KMS-11 (cell line): ENCODE measurements at regions not wholly inside any gene's neighbourhood (a gene's known extent, or its start where the extent isn't known, plus 50 kb on each side); places are given as distances from the start of the nearest gene placed in this dataset.

Source experiments
- H2AFZ ChIP-seq: fragments of 200-600 bp; sonication (generic); 2 replicates; pipeline ENCODE4 v1.6.1; 2016; ENCODE audit warnings: antibody characterized with exemption, mixed run types, low read depth
- H3K27ac ChIP-seq: fragments of 200-600 bp; sonication (generic); 2 replicates; pipeline ENCODE4 v1.6.1; 2016; ENCODE audit warnings: mild to moderate bottlenecking, mixed run types
- H3K27me3 ChIP-seq: fragments of 200-600 bp; sonication (generic); 2 replicates; pipeline ENCODE4 v1.6.1; 2017; ENCODE audit warnings: mild to moderate bottlenecking, low read depth, mixed run types, moderate library complexity; ENCODE audit not compliant: insufficient read depth
- H3K36me3 ChIP-seq: fragments of 200-600 bp; sonication (generic); 2 replicates; pipeline ENCODE4 v1.6.1; 2017; ENCODE audit warnings: mild to moderate bottlenecking, mixed run types; ENCODE audit not compliant: insufficient read depth
- H3K4me1 ChIP-seq: fragments of 200-600 bp; sonication (generic); 2 replicates; pipeline ENCODE4 v1.6.1; 2016; ENCODE audit warnings: mild to moderate bottlenecking, low read depth, mixed run types; ENCODE audit not compliant: poor library complexity, severe bottlenecking
- H3K4me2 ChIP-seq: fragments of 200-600 bp; sonication (generic); 2 replicates; pipeline ENCODE4 v1.7.0; 2016; ENCODE audit warnings: mild to moderate bottlenecking, mixed run types
- H3K4me3 ChIP-seq: fragments of 200-600 bp; sonication (generic); IDR thresholded peaks from 2 replicates; pipeline ENCODE4 v1.6.1; 2017; ENCODE audit warnings: low read depth, low read length, mixed read lengths; ENCODE audit not compliant: insufficient read depth
- H3K79me2 ChIP-seq: fragments of 200-600 bp; sonication (generic); 2 replicates; pipeline ENCODE4 v1.6.1; 2016; ENCODE audit warnings: low read depth, mixed run types; ENCODE audit not compliant: insufficient read depth
- H3K9ac ChIP-seq: fragments of 200-600 bp; sonication (generic); 2 replicates; pipeline ENCODE4 v1.6.1; 2016; ENCODE audit warnings: mild to moderate bottlenecking, mixed run types
- H4K20me1 ChIP-seq: fragments of 200-600 bp; sonication (generic); 2 replicates; pipeline ENCODE4 v1.6.1; 2016; ENCODE audit warnings: mild to moderate bottlenecking, mixed run types; ENCODE audit not compliant: insufficient read depth
- TF ChIP-seq, protein P1 (sequence below): fragments of 200-600 bp; sonication (generic); conservative IDR thresholded peaks from 2 replicates; pipeline ENCODE4 v1.6.1; 2017; ENCODE audit warnings: low read depth, mild to moderate bottlenecking, antibody characterized with exemption, low read length, moderate library complexity, mixed read lengths

DNA sequence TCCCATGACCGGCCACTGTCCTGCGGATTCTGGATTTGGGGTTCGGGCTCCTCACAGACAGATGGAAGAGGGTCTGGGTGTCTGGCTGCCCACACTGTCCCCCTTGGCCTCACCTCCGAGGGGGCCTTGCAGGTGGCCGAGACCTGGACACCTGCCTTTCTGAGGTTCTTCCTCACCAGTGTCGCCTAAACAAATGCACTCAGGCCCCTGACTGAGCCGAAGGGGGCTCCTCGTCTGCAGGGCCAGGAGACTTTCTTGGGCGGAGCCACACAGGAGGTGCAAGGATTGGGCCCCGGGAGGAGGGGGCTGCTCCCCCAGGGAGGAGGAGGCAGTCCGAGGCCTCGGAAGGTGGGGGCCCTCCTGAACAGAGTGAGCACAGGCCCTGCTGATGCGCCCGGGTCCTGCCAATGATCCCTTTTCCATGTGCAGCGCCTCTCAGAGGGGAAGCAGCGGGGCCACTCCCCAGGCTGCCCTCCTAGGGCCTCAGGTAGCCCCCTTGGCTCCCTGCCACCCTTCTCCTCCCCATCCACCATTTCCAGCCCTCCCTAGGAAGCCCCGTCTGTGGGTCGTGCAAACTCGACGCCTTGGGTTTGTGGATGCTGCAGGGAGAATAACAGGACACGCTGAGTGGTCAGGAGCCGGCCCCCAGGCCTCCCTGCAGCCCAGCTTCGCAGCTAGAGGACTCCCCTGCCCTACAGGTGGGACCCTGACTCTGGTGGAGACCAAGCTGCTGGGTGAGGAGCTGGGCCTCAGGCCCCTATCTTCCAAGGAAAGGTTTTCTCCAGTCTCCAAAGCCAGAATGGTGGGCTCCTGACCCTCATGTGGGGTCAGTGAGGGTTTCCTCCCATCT lies 63.4 kb upstream of the ZNF469 start:
- H3K4me2 ChIP-seq = no peak overlapping the region
- no peak overlapping the region for H3K27ac ChIP-seq
- no peak overlapping the region for H3K9ac ChIP-seq
- H3K4me3 ChIP-seq = no peak overlapping the region
- no peaks in the 10 kb centered on the region for H4K20me1 ChIP-seq
- peaks cover 44% of the 10 kb centered on the region for H3K27me3 ChIP-seq
- H3K79me2 ChIP-seq = no peaks in the 10 kb centered on the region
- H2AFZ ChIP-seq = no peak overlapping the region
- TF ChIP-seq, protein P1, sequence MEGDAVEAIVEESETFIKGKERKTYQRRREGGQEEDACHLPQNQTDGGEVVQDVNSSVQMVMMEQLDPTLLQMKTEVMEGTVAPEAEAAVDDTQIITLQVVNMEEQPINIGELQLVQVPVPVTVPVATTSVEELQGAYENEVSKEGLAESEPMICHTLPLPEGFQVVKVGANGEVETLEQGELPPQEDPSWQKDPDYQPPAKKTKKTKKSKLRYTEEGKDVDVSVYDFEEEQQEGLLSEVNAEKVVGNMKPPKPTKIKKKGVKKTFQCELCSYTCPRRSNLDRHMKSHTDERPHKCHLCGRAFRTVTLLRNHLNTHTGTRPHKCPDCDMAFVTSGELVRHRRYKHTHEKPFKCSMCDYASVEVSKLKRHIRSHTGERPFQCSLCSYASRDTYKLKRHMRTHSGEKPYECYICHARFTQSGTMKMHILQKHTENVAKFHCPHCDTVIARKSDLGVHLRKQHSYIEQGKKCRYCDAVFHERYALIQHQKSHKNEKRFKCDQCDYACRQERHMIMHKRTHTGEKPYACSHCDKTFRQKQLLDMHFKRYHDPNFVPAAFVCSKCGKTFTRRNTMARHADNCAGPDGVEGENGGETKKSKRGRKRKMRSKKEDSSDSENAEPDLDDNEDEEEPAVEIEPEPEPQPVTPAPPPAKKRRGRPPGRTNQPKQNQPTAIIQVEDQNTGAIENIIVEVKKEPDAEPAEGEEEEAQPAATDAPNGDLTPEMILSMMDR = no peak
- H3K4me1 ChIP-seq = no peaks in the 10 kb centered on the region
- no peaks in the 10 kb centered on the region for H3K36me3 ChIP-seq

DNA sequence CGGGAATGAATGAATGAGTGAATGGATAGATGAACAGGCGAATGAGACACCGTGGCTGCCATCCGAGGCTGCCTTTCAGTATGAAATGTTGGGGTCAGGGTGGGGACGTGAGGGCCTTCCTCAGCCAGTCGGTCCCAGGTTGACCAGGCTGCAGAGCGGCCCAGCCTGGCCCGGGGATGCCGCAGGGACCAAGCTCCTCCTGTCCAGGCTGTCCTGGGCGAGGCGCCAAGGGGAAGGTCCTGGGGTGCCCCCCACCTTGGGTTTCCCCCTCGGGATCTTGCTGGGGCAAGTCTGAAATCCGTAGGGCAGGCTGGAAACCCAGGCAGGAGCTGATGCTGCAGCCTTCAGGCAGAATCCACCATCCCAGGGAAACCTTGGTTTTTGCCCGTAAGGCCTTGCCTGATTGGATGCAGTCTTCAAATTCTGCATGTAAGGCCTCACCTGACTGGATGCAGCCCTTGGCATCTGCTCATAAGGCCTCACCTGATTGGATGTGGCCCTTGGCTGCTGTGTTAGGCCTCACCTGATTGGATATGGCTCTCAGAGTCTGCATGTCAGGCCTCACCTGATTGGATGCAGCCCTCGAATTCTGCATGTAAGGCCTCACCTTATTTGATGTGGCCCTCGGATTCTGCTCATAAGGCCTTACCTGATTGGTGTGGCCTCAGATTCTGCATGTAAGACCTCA lies 61.7 kb upstream of the ZNF469 start:
- H3K4me1 ChIP-seq = no peaks in the 10 kb centered on the region
- H3K79me2 ChIP-seq = no peaks in the 10 kb centered on the region
- H3K4me2 ChIP-seq = no peak overlapping the region
- H3K36me3 ChIP-seq = no peaks in the 10 kb centered on the region
- no peak overlapping the region for H3K27ac ChIP-seq
- TF ChIP-seq, protein P1 = no peak
- H3K4me3 ChIP-seq = no peak overlapping the region
- H3K9ac ChIP-seq = no peak overlapping the region
- peaks cover 51% of the 10 kb centered on the region for H3K27me3 ChIP-seq
- H4K20me1 ChIP-seq = no peaks in the 10 kb centered on the region
- no peak overlapping the region for H2AFZ ChIP-seq

DNA sequence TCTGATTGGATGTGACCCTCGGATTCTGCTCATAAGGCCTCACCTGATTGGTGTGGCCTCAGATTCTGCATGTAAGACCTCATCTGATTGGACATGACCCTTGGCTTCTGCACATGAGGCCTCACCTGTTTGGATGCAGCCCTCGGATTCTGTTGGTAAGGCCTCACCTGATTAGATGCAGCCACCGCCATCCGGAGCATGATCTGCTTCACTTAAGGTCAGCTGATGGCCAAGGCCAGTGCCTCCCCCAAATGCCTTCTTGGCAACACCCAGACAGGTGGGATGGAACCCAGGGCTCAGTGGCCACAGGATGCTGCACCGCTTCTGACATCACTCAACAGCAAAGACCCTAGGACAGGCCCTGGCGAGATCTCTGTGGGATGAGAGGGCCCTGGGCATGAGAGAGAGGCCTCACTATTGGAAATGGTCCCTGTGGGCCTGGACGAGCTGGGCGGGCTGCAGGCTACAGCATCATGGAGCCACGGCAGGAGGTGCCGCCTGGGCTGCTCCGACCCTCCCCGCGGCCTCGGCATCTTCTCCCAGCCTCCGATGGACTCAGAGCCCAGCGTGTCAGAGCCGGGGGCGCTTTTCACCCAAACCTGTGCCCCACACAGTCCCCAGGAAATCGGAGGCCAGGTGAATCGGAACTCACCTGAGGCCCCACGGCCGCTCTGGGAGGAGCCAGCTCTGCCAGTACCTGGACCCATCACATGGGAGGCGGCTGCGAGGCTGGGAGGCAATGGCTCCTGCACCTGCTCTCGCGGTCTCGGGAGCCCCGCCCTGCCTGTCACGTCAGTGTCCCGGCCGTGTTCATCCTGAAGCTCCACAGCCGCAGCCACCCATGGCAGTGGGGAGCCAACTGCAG lies 60.9 kb upstream of the ZNF469 start:
- no peak overlapping the region for H2AFZ ChIP-seq
- no peak overlapping the region for H3K4me3 ChIP-seq
- H3K4me2 ChIP-seq = no peak overlapping the region
- no peaks in the 10 kb centered on the region for H3K36me3 ChIP-seq
- H3K4me1 ChIP-seq = no peaks in the 10 kb centered on the region
- H3K27me3 ChIP-seq = peaks cover 53% of the 10 kb centered on the region
- H3K79me2 ChIP-seq = no peaks in the 10 kb centered on the region
- no peaks in the 10 kb centered on the region for H4K20me1 ChIP-seq
- TF ChIP-seq, protein P1 = no peak
- H3K9ac ChIP-seq = no peak overlapping the region
- H3K27ac ChIP-seq = no peak overlapping the region

DNA sequence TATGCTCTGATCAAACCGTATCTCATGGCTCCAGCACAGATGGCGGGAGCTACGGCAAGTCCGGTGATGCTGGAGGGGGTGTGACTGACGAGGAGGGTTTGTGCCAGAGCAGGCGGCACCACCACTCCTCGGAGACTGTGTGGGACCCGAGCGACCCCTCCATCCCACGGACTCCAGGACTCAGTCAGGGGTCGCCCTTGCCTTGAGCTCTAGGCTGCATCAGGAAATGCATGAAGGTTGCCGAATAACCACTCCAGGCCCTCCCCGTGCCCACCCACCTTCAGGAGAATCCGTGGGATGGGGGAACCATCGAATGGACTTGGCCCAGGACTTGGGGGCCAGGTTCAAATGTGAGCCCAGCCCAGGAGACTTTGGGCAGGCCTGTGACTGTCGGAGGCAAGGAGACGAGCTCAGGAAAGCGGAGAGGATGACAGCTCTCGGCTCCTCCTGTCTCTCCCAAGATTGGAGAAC lies 60.2 kb upstream of the ZNF469 start:
- Histone ChIP-seq H2AFZ (no peak overlapping the region), H3K9ac (no peak overlapping the region)

More for the DNA sequence above, 60.2 kb upstream of the ZNF469 start:
- no peaks in the 10 kb centered on the region for H3K36me3 ChIP-seq
- H3K27ac ChIP-seq = no peak overlapping the region
- H3K4me3 ChIP-seq = no peak overlapping the region
- TF ChIP-seq, protein P1 = no peak
- no peaks in the 10 kb centered on the region for H3K4me1 ChIP-seq
- H3K79me2 ChIP-seq = no peaks in the 10 kb centered on the region
- peaks cover 47% of the 10 kb centered on the region for H3K27me3 ChIP-seq
- no peak overlapping the region for H3K4me2 ChIP-seq
- H4K20me1 ChIP-seq = no peaks in the 10 kb centered on the region
